Esophagus muscularis mucosa (tissue), 4 donors: ENCODE measurements at regions not wholly inside any gene's neighbourhood (a gene's known extent, or its start where the extent isn't known, plus 50 kb on each side); places are given as distances from the start of the nearest gene placed in this dataset.

Source experiments
- DNase-seq: peaks from one replicate; pipeline ENCODE4 v3.0.0-alpha.2; 2017; ENCODE audit errors: extremely low spot score
- H3K27ac ChIP-seq, 4 donors: fragments of 200-600 bp; sonication (generic); replicated peaks in 1 of 4; 1 replicate in 3 of 4; 2 replicates in 1 of 4; pipeline ENCODE4 v1.5.1; 2016 to 2019; ENCODE audit warnings: mild to moderate bottlenecking in 1 of 4
- H3K27me3 ChIP-seq, 4 donors: fragments of 200-600 bp; sonication (generic); one replicate each; pipeline versions ENCODE4 v1.5.1 to v1.6.0; 2016 to 2019
- H3K36me3 ChIP-seq, 4 donors: fragments of 200-600 bp; sonication (generic); one replicate each; pipeline ENCODE4 v1.5.1; 2016 to 2019
- H3K4me1 ChIP-seq, 4 donors: fragments of 200-600 bp; sonication (generic); one replicate each; pipeline ENCODE4 v1.5.1; 2016 to 2019
- H3K4me3 ChIP-seq, 4 donors: fragments of 200-600 bp; sonication (generic); 1 replicate in 2 of 4; 2 replicates in 2 of 4; pipeline ENCODE4 v1.5.1; 2016 to 2019; ENCODE audit warnings: mild to moderate bottlenecking in 4 of 4, moderate library complexity in 1 of 4
- H3K9me3 ChIP-seq, 4 donors: fragments of 200-600 bp; sonication (generic); 1 replicate in 3 of 4; 2 replicates in 1 of 4; pipeline ENCODE4 v1.5.1; 2016 to 2019
- CTCF ChIP-seq, 3 experiments: fragments of 200-600 bp in 2 of 3; fragments of 450-650 bp in 1 of 3; sonication (generic) in 2 of 3; IDR thresholded peaks; one replicate each; pipeline ENCODE4 v1.5.1; 2017 to 2019; ENCODE audit warnings: antibody characterized with exemption in 3 of 3, mild to moderate bottlenecking in 2 of 3, moderate library complexity in 1 of 3
- EP300 ChIP-seq: sonication (generic); formaldehyde crosslinking; IDR thresholded peaks from one replicate; pipeline ENCODE4 v1.6.1; 2017; ENCODE audit warnings: antibody characterized with exemption
- POLR2A ChIP-seq: fragments of 450-650 bp; IDR thresholded peaks from one replicate; pipeline ENCODE4 v1.6.1; 2017; ENCODE audit warnings: antibody characterized with exemption, moderate library complexity, mild to moderate bottlenecking, low read depth
- POLR2AphosphoS5 ChIP-seq, 2 donors: sonication (generic); formaldehyde crosslinking; IDR thresholded peaks; one replicate each; pipeline ENCODE4 v1.6.1; 2017; ENCODE audit warnings: antibody characterized with exemption in 2 of 2
- WGBS: methylation state at CpG from one replicate; pipeline ENCODE4 v1.1.5; 2018; 5-methylcytosine and 5-hydroxymethylcytosine counted together
- intact Hi-C: fragments of 100-400 bp; cut with DNase I; formaldehyde crosslinking; loops from one replicate; pipeline ENCODE4 v1.15.1; 2023

DNA sequence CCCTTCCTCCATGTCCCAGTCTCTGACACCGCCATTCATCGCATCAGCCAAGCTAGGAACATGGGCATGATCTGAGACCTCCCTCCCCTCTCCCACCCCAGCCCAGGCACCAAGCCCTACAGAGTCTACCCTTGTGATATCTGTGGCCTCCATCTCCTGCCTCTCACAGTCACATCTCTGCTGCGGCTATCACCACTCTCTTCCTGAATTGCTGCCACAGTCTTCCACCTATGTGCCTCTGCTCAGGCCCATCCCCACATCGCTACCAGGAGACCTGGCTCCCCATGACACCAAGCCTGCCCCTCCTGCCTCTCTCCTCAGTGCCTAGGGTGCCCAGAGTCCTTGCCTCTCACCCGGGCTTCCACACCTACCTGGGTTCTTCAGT, 82.7 kb upstream of the BCAR3 start:
- Histone ChIP-seq H3K36me3 (no peaks in the 10 kb centered on the region), H3K4me1 (peaks cover 5 to 16% (median 14%) of the 10 kb centered on the region in 4 donors), H3K9me3 (no peaks in the 10 kb centered on the region), H3K4me3 (no peak overlapping the region), H3K27ac (no peak overlapping the region), H3K27me3 (no peaks in the 10 kb centered on the region)
- no peak for TF ChIP-seq POLR2AphosphoS5 (IDR thresholded peaks at IDR 0.05)
- TF ChIP-seq POLR2A = no peak
- no peak for TF ChIP-seq EP300
- no peak for TF ChIP-seq CTCF (IDR thresholded peaks at IDR 0.05)
- 95% methylated on average over 5 of the region's 5 CpGs for WGBS
- DNase-seq = no peak
- intact Hi-C loops = no loop called here

DNA sequence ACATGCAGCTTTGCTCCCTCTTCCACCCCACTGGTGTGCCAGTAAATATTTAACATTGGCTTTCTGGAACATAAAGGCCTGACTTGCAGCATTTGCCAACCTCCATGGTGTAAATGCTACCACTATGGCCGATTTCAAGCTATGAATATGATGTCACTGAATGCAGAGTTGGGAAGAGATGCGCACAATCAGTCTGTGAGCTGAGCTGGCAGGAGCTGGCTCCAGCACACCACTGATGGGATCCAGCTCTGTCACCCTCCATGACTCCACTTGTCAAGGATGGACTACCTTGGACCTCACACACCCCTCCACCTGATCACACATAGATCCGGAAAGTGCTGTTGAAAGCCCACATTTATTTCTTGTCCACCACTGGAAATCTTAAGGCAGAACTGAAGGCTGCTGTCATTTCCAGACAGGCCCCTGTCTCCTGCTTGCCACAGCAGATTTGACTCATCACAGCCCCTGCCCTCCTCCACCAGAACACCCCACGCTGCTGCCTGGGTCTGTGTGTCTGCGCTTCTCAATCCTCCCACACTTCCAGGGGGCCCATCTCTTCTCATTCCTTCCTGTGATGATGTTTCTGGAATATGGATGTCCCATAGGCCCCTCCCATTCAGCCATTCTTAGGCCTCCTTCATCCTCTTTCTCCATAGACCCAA, 82.2 kb upstream of the BCAR3 start:
- H3K9me3 ChIP-seq = no peaks in the 10 kb centered on the region
- no peak overlapping the region for H3K4me3 ChIP-seq
- peaks cover 4 to 11% (median 8%) of the 10 kb centered on the region in 4 donors for H3K4me1 ChIP-seq
- no peak for DNase-seq
- H3K27ac ChIP-seq = no peak overlapping the region
- no peaks in the 10 kb centered on the region for H3K36me3 ChIP-seq
- intact Hi-C loops = no loop called here
- no peak for TF ChIP-seq CTCF (IDR thresholded peaks at IDR 0.05)
- no peak for TF ChIP-seq EP300
- WGBS = 90% methylated on average over 5 of the region's 5 CpGs
- no peaks in the 10 kb centered on the region for H3K27me3 ChIP-seq

DNA sequence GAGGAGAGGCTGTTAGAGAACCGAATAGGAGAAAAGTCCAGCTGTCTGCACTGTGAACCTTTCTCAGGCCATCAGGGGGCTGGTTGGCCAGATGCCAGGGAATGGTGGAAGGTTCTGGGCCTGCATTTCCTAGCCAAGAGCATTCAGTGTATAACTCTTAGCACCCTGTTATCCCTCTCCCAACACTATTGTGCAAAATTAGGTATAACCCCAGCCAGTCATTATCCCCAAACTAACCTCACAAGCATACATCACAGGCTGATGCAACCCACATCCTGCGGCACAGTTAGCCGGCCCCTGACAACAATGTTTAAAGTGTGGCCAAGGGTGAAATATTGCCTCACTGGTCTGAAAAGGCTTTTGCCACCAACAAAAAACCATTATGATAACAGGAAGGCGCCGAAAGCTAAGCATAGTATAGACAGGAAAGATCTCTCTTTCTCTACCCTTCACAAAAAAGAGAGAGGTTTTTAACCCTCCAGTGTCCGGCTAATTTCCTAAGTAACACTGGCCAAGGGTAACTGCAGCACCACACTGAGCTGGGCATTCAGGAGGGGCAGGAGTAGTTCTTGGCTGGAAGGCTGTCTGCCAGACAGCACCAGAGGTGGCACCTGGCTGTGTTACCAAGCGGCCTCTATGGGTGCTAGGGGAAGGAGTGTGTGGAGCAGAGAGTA, 77.3 kb upstream of the BCAR3 start:
- Histone ChIP-seq H3K4me3 (no peak overlapping the region), H3K27me3 (no peaks in the 10 kb centered on the region), H3K36me3 (no peaks in the 10 kb centered on the region), H3K4me1 (peaks cover 0 to 3% (median 0%) of the 10 kb centered on the region in 4 donors), H3K9me3 (no peaks in the 10 kb centered on the region), H3K27ac (no peak overlapping the region)
- TF ChIP-seq POLR2AphosphoS5 (IDR thresholded peaks at IDR 0.05) (no peak), EP300 (no peak), POLR2A (no peak), CTCF (IDR thresholded peaks at IDR 0.05) (no peak)
- intact Hi-C loops = no loop called here
- WGBS = 58% methylated on average over 7 of the region's 7 CpGs
- no peak for DNase-seq

GRCh38 chr1:93757256-93758036, 75.8 kb upstream of the BCAR3 start:
- no peak overlapping the region for H3K4me3 ChIP-seq
- TF ChIP-seq POLR2AphosphoS5 (IDR thresholded peaks at IDR 0.05) (no peak), EP300 (no peak), CTCF (IDR thresholded peaks at IDR 0.05) (no peak), POLR2A (no peak)
- no peaks in the 10 kb centered on the region for H3K27me3 ChIP-seq
- no peaks in the 10 kb centered on the region for H3K9me3 ChIP-seq
- intact Hi-C loops = no loop called here
- H3K36me3 ChIP-seq = no peaks in the 10 kb centered on the region
- 92% methylated on average over 8 of the region's 8 CpGs for WGBS
- H3K4me1 ChIP-seq = peaks cover 0 to 6% (median 0%) of the 10 kb centered on the region in 4 donors
- no peak overlapping the region for H3K27ac ChIP-seq
- DNase-seq = no peak
